ENCODE measurements at regions not wholly inside any gene's neighbourhood (a gene's known extent, or its start where the extent isn't known, plus 50 kb on each side); places are given as distances from the start of the nearest gene placed in this dataset.
A peak's percentile ranks its signal among the peaks of the same experiment; 100 is the strongest.

GRCh38 chr6:14062345-14063029, 55.1 kb upstream of the CD83 start:
- no peak for DNase-seq (ENCODE audit: low spot score)
- in situ Hi-C loops (cut with MboI; ENCODE audit: low sequenced_read_pairs, unreplicated experiment), result no loop called here
- TF ChIP-seq, protein P1, sequence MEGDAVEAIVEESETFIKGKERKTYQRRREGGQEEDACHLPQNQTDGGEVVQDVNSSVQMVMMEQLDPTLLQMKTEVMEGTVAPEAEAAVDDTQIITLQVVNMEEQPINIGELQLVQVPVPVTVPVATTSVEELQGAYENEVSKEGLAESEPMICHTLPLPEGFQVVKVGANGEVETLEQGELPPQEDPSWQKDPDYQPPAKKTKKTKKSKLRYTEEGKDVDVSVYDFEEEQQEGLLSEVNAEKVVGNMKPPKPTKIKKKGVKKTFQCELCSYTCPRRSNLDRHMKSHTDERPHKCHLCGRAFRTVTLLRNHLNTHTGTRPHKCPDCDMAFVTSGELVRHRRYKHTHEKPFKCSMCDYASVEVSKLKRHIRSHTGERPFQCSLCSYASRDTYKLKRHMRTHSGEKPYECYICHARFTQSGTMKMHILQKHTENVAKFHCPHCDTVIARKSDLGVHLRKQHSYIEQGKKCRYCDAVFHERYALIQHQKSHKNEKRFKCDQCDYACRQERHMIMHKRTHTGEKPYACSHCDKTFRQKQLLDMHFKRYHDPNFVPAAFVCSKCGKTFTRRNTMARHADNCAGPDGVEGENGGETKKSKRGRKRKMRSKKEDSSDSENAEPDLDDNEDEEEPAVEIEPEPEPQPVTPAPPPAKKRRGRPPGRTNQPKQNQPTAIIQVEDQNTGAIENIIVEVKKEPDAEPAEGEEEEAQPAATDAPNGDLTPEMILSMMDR (IDR thresholded peaks at IDR 0.05; ENCODE audit: borderline replicate concordance, control extremely low read depth, extremely low read depth, insufficient read depth, missing control alignments), result no peak

- TF ChIP-seq, protein P1 (IDR thresholded peaks at IDR 0.05; ENCODE audit: borderline replicate concordance, control extremely low read depth, extremely low read depth, insufficient read depth, missing control alignments), result no peak
- no peak for DNase-seq (ENCODE audit: low spot score)
- in situ Hi-C loops (cut with MboI; ENCODE audit: low sequenced_read_pairs, unreplicated experiment), result no loop called here
Measured at GRCh38 chr6:14063756-14064155, 53.8 kb upstream of the CD83 start.

DNA sequence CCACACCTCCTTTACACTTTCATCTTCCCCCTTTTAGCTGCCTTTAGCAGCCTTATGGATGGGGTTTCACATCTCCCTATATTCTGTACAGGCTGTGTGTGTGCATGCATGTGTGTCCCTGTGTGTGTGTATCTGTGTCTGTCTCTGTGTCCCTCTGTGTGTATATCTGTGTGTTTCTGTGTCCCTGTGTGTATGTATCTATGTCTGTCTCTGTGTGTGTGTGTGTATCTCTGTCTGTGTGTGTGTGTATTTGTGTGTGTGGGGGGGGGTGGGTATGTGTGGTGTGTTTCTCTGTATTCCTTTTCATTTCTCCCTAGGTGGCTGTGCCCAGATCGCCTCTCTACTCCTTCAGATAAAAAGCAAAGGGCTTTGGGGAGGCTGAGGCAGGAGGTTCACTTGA, 52.2 kb upstream of the CD83 start:
- TF ChIP-seq, protein P1 (IDR thresholded peaks at IDR 0.05; ENCODE audit: borderline replicate concordance, control extremely low read depth, extremely low read depth, insufficient read depth, missing control alignments), result no peak
- no peak for DNase-seq (ENCODE audit: low spot score)
- in situ Hi-C loops (cut with MboI; ENCODE audit: low sequenced_read_pairs, unreplicated experiment), result no loop called here

- in situ Hi-C loops (cut with MboI; ENCODE audit: low sequenced_read_pairs, unreplicated experiment), result no loop called here
- peak; percentile 71 for DNase-seq (ENCODE audit: low spot score)
- TF ChIP-seq, protein P1 (IDR thresholded peaks at IDR 0.05; ENCODE audit: borderline replicate concordance, control extremely low read depth, extremely low read depth, insufficient read depth, missing control alignments), result peak; percentile 62
Measured at GRCh38 chr6:14066782-14067406, 50.7 kb upstream of the CD83 start.

DNA sequence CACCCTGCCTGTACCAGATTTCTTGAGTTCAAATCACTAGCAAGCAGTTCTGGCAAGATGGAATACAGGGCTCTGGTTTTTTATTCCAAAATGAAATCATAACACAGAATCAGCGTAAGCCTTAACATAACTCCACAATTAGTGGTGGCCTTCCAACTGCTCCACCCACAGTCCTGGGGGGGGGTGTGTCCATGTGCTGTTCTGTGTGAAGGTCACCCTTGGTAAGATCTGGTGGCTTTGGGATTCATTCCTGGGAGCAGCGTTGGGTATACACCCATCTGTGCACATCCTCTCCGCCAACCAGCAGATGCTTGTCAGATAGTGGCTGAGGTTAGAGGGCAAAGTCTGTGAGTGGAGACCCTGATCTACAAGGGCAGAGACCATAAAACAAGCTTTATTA, 49.9 kb upstream of the CD83 start:
- TF ChIP-seq, protein P1 (IDR thresholded peaks at IDR 0.05; ENCODE audit: borderline replicate concordance, control extremely low read depth, extremely low read depth, insufficient read depth, missing control alignments), result no peak
- in situ Hi-C loops (cut with MboI; ENCODE audit: low sequenced_read_pairs, unreplicated experiment), result no loop called here

More for the DNA sequence above, 49.9 kb upstream of the CD83 start:
- DNase-seq (ENCODE audit: low spot score), result no peak

Data from GM13976 (cell line).